NCI-H2196 treated with DMSO at 0.1 percent for 48 hours (cell line): ENCODE measurements at regions not wholly inside any gene's neighbourhood (a gene's known extent, or its start where the extent isn't known, plus 50 kb on each side); places are given as distances from the start of the nearest gene placed in this dataset.

Source experiments
- DNase-seq: peaks from one replicate; lab custom pipeline; 2025; ENCODE audit not compliant: unreplicated experiment; lab: John Stamatoyannopoulos, UW

DNA sequence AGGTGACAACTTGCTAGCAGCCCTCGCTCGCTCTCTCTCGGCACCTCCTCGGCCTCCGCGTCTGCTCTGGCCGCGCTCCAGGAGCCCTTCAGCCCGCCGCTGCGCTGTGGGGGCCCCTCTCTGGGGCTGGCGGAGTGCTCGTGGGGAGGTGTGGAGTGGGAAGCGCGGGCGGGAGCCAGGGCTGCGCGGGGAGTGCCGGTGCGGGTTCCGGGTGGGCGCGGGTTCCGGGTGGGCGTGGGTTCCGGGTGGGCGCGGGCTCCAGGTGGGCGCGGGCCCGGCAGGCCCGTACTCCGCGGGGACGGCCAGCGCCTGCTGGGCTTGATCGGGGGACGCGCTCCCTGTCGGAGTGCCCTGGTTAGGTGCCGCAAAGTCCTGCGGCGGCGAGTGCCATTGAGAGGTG lies 384.3 kb downstream of the GPM6A start:
- DNase-seq = no peak

DNA sequence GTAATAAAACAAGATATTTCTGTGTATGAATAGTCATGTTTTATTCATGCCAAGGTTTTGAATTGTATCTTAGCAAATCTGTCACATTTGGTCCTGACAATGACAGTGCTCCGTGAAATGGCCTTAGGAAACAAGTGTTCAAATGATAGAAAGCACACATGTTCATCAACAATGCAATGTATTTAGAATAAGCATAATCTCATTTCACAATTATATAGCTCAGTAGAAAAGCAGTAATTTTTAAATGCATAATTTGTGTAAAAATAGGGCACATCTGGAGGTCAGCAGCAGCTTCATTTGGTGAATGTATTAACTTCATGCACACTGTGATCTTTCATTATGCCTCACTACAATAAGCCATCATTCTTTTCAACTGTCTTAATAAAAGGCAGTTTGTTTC lies 380.4 kb downstream of the GPM6A start:
- DNase-seq = no peak

DNA sequence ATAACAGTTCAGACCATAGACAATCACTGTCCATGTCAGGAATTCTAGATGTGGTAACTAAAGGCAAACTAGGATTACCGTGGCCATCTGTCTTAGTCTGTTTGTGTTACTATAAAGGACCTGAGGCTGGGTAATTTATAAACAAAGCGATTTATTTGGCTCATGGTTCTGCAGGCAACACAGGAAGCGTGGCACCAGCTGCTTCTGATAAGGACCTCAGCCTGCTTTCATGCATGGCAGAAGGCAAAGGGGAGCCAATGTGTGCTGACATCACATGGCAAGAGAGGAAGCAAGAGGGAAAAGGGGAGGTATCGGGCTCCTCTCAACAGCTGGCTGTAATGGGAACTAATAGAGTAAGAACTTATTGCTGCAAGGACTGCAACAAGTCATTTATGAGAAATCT lies 376.7 kb downstream of the GPM6A start:
- DNase-seq = peak; percentile 5

DNA sequence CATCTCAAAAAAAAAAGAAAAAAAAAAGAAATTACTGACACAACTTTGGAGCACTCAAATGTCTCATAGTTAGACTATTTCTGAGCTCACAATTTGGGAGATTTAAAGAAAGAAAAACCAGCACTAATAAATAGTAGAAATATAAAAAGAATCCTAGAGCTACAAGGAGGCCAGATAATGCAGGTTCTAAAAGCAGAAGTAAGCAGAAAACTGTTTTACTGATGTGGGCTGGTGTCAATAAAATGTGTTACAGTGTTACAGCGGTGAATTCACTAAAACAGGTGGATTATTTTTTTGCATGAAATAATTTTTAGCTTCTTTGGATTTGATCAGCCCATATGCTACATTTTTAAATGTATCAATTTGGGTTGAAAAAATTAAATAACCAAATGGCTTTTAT lies 375.9 kb downstream of the GPM6A start:
- DNase-seq = no peak

DNA sequence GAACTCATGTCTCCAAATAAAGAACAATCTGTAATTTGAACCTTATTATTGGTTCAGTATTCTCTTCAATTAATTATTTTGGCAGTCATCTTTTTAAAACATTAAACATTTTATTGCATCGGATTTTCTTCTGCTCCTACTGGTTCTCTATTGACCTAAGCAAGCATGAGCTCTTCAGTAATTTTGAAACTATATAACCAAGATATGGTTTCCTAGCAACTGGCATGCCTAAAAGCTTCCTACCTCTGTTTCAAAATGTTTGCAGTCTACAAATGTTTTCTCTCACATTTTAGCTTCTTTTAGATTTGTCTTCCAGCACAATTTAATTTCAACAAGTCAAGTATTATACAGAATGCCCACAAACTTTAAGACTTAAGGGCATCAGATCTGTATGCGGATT lies 371.3 kb downstream of the GPM6A start:
- no peak for DNase-seq

DNA sequence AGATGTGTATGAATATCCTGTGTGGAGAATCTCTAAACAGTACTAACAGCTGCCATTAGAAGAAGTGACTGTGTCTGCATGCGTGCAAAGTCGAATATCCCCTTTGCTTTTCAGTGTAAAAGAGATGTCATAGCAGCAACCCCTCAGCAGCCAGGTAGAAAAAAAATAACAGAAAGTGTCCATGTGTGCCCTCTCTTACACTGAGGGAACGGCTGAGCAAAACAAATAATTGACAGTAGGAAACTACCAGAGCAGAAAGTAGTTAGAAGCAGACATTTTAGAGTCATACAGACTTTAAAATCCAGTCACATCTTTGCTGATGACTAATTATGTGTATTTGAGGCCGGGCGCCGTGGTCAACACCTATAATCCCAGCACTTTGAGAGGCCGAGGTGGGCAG lies 370.8 kb downstream of the GPM6A start:
- DNase-seq = no peak

DNA sequence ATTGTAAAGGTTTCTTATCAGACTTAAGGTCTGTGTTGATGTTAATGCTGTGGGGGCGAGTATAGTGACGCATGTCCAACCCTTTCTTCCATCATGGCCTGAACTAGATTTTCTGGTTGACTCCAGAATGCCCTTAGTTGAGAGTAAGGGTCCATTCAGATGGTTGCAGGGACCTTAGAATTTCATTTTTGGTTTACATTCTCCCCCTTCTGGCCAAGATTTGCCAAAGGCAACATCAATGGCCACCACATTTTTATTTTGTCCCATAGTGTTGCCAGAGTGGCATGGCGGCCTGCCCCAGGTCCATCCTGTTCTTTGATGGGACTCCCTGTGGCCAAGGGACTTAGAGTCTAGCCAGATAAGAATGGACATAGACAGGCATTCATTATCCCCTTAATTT lies 368.5 kb downstream of the GPM6A start:
- DNase-seq = no peak

DNA sequence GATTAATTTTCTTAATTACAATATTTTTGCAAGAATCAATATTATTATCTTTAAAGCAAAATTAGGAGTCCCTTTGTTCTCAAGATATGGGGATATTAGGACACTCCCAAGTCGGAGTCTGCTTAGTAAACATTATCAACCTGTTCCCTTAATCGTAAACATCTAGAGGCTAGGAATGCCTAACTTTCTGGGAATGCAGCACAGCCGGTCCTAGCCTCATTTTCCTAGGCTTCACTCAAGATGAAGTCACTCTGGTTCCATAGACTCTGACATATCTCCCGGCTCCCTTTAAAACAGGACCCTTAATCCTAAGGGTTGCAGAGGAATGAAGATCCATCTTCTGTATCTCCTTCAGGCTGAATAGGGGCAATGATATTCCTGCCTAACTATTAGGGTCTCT lies 367.6 kb downstream of the GPM6A start:
- no peak for DNase-seq

DNA sequence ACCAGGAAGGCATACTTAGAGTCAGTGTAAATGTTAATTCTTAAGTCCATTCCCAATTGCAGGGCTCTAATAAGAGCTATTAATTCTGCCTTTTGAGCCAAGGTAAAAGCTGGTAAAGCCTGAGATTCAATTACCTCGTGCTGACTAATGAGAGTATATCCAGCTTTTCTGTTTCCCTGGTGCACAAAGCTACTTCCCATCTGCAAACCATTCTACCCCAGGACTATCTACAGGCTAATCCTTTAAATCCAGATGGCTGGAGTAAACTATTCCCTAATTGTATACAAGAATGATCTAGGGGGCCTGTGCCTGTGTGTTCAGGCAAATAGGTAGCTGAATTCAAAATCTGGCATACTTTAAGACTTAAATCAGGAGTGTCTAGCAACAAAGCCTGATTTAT lies 365.0 kb downstream of the GPM6A start:
- no peak for DNase-seq

DNA sequence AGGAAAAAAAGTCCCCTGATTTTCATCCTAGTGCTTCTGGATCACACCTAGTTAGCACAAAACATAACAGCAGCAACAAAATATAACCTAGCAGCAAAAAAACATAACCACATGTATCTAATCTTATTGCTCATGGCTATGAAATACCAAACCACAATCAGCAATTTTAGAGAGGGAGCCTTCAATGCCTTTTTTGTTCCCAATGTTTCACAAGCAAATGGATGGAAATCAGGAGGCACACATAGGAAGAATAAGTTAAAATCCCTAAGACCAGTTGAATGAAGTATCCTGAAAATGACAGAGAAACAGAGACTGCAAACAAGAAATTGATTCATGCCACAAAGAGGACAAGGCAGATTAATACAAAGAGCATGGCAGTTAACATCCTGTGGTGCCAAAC lies 361.6 kb downstream of the GPM6A start:
- DNase-seq = no peak

DNA sequence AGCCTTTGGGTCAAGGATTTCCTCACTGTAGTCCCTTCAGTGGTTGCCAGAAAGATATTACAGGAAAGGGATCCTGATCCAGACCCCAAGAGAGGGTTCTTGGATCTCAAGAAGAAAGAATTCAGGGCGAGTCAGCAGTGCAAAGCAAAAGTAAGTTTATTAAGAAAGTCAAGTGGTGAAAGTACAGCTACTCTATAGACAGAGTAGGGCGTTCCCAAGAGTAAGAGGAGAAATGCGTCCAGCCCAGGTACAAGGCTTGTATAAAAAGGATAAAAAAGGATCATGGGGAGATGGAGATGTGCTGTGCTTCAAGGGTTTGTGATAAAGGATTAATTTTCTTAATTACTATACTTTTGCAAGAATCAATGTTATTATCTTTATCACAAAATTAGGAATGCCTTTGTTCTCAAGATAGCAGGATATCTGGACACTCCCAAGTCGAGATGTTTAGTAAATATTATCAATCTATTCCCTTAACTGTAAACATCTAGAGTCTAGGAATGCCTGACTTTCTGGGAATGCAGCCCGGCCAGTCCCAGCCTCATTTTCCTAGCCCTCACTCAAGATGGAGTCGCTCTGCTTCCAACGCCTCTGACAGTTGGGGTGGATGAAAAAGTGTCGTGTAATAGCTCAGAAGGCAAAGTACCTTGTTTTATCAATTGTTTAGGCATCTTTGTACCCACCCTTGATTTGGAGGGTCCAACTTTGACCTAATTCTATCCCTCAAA lies 360.7 kb downstream of the GPM6A start:
- DNase-seq = no peak

DNA sequence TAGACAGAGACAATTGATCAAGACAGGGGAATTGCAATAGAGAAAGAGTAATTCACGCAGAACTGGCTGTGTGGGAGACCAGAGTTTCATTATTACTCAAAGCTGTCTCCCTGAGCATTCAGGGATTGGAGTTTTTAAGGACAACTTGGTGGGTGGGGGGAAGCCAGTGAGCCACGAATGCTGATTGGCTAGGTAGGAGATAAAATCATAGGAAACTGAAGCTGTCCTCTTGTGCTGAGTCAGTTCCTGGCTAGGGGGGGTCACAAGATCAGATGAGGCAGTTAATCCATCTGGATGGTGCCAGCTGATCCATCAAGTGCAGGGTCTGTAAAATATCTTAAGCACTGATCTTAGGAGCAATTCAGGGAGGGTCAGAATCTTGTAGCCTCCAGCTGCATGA lies 358.6 kb downstream of the GPM6A start:
- DNase-seq = no peak

DNA sequence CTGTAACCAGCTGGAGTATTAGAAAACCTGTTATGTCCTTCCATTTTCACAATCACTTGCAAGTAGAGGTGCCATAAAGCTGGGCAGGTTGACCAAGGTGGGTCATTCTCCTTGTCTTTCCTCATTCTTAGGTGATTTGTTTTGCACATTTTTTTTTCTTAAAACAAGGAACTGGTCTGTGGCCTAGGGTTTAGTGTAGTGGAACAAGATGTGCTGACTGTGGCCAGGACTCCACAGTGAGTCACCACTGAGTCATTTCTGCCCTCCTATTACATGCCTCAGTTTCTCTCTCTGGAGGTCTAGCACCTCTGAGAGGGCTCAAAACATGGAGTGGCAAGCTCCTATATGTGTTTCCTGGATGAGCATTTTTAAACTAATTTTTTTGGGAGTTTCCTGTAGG lies 355.9 kb downstream of the GPM6A start:
- DNase-seq = no peak

DNA sequence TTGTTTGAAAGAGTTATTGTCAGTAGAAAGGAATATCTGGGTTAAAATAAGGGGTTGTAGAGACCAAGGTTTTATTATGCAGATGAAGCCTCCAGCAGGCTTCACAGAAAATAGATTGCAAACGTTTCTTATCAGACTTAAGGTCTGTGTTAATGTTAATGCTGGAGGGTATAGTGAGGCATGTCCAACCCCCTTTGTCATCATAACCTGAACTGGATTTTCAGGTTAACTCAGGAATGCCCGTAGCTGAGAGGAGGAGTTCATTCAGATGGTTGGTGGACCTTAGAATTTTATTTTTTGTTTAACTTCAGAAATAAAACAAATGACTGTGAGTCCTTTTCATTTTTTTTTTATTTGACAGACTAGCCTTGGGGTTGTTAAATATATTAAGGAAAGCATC lies 354.1 kb downstream of the GPM6A start:
- DNase-seq = no peak

DNA sequence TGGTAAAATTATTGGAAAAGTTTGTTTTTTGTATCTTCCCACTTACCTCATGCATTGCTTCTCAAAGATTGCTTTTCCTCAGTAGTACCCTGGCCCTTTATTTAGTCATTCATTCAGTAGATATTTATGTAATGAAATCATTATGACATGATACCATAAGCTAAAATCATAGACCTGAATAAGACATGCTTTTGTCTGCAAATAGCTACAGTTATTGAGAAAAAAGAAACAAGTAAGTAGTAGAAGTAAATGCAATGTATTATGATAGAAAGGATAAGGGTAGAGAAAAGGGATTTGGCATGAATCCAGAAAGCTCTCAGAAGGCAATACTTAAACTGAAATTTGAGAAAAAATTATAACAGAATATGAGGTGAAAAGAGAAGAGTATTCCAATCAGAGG lies 352.5 kb downstream of the GPM6A start:
- DNase-seq = no peak

DNA sequence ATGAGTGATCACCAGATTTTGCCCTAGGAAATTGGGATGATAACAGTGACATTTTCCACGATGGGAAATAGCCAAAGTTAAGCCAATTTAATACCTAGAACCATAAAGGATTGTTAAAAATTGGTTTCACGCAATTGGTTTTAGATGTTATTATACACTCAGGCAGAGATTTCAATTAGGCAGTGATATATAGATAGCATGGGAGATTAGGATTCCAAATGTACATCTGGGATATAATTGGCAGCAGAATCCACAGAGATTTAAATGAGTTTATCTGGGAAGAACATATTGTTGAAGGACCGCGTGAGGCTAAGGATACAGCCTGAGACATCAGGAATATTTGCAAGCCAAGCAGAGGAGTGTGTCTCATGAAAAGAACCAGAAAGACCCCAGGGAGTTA lies 351.6 kb downstream of the GPM6A start:
- DNase-seq = no peak

DNA sequence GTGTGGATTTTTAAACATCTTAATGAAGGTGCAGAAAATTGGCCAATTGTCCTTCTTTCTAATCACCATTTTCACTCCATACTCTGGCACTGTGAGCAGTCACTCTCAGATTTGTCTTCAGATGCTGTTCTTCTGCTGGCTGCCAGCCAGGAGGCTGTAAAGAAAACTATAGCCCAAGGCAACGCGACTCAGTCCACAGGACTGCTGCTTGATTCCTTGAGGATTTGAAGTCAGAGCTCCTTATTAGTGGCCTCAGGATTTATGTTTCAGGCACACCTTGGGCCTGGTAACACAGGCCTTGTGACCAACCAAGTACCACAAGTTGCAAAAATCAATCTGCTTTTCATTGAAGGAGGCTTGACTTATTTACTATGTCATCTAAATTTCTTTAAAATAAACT lies 342.6 kb downstream of the GPM6A start:
- DNase-seq = no peak

DNA sequence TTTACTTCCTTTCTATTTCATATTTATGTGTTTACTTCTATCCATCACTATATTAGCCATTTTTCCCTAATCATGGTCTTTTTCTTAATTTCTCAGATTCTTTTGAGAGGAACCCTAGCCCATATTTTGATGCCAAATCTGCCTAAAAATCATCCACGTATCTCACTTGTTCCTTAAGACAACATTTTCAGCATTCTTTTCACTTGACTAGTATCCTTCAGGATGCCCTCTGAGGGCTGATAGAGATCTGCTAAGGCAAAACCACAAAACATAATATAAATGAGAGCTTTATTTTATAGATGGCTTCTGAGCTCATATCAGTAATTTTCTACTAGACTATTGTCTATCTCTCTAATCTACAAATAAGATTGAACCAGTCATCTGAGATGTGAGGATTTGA lies 341.9 kb downstream of the GPM6A start:
- DNase-seq = no peak

DNA sequence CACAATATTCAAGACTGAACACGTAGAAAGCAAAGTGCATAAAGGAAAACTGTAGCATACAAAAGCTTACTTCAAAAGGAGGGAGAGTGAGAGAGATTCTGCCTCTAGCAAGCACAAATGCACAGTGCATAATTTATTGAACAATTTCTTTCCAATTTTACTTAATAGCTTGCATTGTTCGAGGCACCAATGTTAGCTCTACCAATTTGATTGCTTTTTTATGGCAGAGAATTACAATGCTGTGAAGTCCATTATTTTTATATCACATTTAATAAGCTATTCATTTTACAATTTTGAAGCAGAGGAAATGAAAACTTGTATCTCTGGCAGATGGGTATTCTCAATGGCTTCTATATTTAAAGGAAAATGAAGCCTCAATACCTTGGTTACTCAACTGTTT lies 331.7 kb downstream of the GPM6A start:
- no peak for DNase-seq

DNA sequence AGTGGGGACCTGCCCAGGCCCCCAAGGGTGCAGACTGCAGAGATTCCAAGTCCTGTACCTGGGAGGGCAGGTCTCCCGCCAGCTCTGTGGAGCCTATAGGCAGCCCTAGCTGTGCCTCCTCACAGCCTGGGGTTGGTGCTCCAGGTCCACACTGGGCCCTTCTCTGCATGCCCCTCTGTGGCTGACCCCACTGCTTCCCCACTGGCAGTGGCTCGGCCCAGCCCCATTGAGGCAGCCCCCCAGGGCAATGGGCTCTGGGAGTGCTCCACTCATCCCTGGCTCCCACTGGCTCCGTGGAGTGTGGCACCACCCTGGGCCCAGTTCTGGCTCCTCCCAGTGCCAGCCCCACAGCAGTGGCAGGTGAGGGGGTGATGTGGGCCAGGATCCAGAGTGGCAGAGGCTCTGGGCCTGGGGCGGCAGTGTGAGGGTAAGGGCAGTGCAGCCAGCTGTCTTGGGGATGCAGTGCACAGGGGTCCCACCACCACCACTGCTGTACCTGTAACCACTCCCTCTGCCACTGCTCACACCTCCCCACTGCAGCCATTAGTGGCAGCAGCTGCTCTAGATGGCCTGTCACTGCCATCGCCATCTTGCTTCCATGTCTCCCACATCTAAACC lies 312.2 kb downstream of the GPM6A start:
- DNase-seq = no peak

DNA sequence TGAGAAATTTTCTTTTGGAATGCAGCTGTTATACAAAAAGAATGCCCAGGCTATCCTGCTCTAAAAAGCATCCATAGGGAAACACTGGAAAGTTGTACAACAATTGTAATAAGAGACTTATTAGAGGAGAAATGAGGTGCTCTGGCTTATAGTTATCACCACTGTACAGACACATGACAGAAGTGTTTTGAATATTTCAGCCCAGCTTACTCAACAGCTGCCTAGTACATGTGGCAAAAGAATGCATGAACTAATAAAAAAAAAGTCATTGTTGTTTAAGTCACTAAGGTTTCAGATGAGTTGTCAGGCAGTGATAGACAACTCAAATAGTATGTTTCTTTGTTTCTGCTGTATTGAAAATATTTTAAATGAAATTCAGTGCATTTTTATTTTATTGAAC lies 307.7 kb downstream of the GPM6A start:
- no peak for DNase-seq

DNA sequence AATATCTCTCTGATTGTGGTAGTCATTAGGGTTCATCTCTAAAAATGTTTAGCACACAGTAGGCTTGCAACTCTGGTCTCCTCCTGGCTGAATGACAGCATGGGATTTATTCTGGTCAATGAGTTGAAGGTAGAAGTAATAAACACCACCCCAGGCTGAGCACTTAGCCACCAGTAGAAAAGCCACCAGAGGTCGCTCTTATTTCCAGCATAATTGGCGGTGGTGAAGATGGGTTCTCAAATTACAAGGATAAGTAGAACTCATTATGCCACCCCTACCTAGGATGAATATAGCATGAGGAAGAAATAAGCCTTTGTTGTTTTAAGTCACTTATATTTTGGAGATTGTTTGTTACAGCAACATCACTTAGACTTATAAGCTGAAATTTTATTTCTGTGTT lies 302.7 kb downstream of the GPM6A start:
- DNase-seq = no peak

DNA sequence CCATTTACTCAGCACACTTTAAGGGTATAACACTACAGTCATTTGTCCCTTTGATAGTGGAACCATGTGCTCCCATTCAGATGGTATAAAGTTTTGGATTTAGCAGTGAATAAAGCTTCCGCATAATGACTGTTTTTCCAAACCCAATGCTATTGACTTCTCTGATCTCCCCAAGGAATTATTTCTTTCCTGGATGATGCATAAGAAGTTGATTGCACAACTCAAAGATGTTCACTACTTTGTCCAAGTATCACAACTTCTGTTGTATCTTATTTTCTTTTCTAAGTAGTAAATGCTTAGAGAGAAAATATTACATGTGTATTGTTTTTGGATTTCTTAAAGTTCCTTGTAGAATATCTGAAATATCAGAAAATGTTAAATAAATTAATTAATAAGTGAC lies 300.2 kb downstream of the GPM6A start:
- no peak for DNase-seq
